SIG-M5 treated with dmso at 0.1 percent for 504 hours (cell line): ENCODE measurements at regions not wholly inside any gene's neighbourhood (a gene's known extent, or its start where the extent isn't known, plus 50 kb on each side); places are given as distances from the start of the nearest gene placed in this dataset.

Experiments
- DNase-seq: peaks from one replicate; lab custom pipeline; 2025; ENCODE audit not compliant: unreplicated experiment; lab: John Stamatoyannopoulos, UW

- DNase-seq, result no peak
Observed at GRCh38 chr15:62432702-62433398, 267.8 kb upstream of the C2CD4B start.

DNA sequence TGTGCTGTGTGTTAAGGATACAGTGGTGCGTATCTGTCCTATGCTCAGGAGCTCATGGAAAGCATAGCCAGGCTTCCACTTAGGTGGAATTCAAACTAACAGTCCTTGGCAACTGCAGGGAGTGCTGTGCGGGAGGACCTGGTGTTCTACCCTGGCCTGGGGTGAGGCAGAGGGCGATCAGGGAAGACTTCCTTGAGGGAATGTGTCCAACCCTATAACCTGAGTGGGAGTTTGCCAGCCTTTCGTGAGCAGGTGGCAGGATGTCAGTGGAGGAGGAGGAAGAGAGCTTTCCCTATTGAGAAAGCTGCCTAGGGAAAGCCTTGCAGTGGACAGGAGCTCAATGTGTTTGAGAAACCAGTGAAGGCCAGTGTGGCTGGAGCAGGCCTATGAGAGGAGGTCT, 271.1 kb upstream of the C2CD4B start:
- no peak for DNase-seq

- no peak for DNase-seq
Observed at GRCh38 chr15:62437753-62438152, 272.7 kb upstream of the C2CD4B start.

DNA sequence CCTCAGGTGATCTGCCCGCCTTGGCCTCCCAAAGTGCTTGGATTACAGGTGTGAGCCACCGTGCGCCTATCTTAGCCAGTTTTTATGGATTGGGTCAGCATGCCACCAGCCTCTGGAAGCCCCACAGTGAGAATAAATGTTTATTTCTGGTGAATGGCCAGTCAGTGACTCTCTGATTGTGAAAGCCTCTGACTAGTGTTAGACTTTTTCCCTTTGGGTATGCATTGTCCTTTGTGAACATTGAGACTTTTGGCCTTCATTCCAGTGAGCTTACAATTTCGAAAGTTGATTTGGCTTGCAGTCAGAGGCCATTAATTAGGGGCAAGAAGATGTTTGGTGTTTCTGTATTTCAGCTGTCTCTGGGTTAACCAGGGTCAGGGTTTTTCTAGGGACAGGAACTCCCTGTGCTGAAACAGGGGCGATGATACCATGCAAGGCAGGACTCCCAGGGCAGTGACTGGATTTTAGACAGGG, 274.5 kb upstream of the C2CD4B start:
- no peak for DNase-seq

DNA sequence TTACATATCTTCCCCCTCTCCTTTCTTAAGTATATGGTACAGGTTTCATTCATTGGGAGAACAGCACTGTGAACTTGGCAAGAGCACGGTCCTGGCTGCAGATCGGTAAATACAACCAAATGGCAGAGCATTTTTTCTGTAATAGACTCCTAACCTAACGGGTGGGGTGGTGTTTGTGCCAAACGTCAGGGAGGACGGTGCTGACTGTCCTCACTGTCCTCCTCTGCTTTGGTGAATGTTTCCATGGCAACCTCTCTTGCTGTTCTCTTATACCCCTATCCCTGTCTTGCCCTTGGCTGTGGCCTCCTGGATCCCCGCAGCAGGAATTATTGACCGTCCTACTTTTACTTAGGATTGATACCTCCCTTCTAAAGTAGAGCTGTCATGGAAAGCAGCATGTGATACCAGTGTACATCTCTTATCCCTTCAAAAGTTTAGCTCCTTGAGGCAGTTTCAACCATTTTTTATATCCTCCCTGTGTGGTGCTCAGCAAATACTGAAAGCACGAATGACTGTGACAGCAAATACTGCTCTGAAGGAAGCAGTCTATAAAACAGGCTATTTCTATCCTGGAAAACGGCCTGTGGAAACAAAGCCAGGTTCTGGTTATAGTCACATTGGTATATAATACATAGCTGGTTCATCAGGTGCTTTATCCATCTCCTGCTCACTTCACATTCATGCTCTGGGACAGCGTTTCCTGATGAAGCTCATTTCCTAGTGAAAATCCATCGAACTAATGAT, 275.4 kb upstream of the C2CD4B start:
- no peak for DNase-seq

DNA sequence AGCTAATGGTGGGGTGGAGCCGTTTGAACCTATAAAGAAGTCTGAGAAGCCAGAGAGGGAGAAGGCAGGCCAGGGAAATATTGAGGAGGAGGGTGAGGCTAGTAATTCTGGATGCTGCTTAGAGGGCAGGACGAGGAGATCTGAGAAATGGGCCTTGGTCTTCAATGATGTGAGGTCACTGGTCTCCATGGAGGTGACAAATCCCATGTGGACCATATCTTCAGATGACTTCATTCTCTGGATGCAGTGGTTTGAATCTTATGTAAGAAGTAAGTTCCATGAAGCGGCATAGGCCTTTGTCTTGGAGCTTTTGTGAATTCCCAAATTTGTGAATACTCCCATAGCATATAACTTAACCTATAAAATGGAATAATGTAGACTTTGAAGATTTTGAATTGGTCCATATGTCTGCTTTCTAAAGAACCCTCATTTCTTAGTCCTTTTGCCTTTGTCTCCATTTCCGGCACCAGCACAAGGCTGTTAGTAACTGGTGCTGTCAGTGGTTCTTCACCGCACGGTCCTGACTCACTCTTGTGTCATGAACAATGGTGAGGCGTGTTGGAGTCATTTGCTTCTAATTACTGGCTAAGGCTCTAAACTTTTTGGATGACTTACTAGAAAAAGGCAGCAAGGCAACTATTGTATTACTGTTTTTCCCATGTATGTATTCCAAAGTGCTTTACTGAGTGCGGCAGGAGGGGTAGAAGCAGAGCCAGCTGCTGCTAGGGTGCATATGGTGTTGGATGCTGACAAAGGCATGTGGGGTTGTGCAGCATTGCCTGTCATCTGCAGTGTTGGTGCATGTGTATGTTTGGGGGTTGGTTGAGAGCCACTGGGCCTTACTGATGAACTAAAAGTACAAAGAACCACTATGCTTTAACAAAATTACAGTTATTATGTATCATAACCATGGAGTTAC, 279.3 kb upstream of the C2CD4B start:
- no peak for DNase-seq

DNA sequence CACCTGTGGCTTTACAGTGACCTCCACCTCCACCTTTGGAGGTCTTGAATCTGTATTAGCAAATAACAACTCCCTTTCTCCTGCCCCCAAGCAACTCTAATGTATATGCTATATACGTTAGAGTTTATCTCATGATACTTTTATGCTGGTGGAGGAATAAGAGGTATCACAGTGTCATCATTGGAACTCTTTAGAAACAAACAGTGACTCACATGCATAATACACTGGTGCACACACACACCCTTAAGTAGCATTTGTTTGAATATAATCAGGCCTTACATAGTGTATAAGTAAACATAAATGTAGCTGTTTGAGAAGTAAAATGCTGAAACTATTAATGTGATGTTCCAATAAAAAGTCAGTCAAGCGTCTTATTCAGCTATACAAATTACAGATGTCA, 280.2 kb upstream of the C2CD4B start:
- no peak for DNase-seq

DNA sequence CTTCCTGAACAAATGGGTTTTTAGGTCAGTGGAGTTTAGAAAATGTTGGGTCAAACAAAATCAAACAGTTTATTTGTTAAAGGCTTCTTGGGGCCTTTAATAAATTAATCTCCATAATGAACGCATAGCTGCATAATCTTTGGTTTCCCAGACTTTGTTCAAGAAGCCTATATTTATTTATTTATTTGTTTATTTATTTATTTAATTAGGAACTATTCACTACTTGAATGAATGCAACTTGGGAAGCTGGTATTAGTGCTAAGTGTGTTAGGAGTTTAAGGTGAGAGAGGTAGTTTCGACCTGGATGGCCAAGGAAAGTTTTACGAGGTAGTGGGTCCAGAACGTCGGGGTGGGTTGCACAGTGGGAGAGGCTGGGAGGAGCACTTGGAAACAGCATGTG, 281.9 kb upstream of the C2CD4B start:
- DNase-seq, result no peak

GRCh38 chr15:62447742-62448141, 282.7 kb upstream of the C2CD4B start:
- no peak for DNase-seq

- DNase-seq, result no peak
Observed at GRCh38 chr15:62449638-62450037, 284.6 kb upstream of the C2CD4B start.

- no peak for DNase-seq
Observed at GRCh38 chr15:62450061-62450460, 285.0 kb upstream of the C2CD4B start.

- no peak for DNase-seq
Observed at GRCh38 chr15:62452026-62452425, 286.9 kb upstream of the C2CD4B start.

- no peak for DNase-seq
Observed at GRCh38 chr15:62452667-62453066, 287.6 kb upstream of the C2CD4B start.

DNA sequence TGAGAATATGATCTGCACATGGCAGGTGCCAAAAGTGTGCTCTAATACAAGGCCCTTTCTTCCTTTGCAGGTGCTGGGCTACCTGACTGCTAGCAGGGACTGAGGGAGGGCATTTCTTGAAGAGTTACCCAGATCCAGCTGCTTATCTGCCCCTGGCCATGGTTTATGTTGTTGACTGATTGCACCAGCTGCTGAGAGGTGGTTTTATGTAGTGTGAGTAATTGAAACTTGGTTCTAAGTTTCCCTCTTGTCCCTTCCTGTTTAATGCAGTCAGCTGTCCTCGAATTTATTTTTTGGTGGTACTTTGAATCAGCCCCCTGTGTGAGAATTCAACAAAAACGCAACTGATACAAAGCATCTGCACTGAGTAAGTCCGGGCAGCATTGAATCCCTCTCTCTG, 288.3 kb upstream of the C2CD4B start:
- DNase-seq, result no peak

DNA sequence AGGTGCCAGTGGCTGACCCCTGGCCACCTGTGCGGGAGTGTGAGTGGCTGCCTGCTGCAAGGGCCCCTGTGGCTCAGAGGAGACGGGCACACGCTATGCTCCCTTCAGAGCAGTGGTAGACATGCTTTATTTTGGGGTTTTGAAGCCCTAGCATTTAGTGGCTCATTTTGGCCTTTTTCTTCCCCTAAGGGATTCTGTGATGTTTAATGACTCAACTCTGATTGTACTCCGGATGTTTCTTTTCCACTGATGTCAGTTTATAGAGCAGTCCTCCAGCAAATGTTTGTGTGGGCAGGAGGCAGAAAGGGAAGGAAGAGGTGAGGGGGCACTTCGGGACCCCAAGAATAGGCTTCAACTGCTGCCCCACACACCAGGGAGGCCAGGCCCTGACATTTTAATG, 288.9 kb upstream of the C2CD4B start:
- no peak for DNase-seq

- no peak for DNase-seq
Observed at GRCh38 chr15:62454567-62455172, 289.6 kb upstream of the C2CD4B start.

DNA sequence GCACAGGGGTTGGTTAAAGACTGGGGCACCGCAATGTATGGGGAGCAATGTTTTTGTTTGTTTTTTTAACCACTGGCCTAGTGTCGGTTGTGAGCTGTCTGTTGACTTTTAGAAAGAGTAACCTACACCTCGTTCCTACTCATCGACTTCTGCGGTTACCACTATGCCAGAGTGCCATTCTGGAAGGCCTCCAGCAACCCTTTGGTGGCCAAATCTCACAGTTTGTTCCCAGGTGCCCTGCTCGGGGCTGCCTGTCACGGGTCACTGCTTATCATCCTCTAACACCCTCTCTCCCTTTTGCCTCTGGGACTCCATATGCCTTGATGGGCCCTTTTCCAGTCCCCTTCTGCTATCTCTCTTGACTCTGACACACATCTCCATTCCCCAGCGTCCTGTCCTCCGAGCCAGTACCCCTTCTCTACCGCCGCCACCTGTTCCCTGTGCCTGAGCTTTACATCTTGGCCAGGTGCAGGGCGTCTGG, 290.4 kb upstream of the C2CD4B start:
- DNase-seq, result no peak

DNA sequence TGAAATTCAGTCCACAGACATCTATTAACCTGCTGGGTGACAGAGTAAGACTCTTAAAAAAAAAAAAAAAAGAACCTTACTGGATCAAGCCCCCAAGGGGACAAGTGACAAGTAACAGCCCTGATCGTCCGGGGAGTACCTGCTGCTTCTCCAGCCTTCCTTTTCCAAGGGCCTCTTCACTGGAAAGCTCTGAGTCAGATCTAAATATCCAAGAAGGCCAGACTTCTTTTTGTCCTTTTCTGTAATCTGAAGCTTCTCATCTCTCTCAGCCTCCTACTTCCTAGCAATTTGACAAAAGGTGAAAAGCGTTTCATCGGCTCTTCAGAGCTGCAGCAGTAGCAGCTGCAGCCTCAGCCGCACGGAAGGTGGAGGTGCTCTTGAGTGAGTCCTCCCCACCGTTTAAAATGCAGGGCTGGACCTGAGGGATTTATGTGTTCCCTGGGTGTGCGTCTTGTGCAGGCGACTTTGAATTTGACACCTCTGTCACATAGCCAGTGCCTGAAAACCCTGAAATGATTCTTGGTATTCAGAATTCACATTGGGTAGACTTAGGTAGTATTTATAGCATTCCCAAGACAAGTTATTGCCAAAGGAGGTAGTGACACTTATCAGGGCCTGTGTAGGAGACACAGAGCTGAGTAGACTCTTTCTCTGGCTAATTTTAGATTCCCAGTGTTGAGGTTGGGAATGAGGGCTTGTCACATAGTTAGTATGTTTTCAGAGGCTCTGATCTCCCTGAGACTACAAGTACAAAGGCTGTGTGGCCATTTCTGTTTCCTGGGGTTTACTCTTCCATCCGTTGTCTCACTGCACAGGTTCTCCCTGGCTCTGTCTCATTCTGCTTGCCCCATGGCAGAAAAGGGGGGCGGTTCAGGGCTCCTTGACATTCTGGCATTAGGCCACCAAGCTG, 291.2 kb upstream of the C2CD4B start:
- DNase-seq, result no peak

- DNase-seq, result no peak
Observed at GRCh38 chr15:62457100-62457499, 292.0 kb upstream of the C2CD4B start.

GRCh38 chr15:62459875-62460274, 294.8 kb upstream of the C2CD4B start:
- no peak for DNase-seq
